HL-60/S4 (cell line): ENCODE measurements at regions not wholly inside any gene's neighbourhood (a gene's known extent, or its start where the extent isn't known, plus 50 kb on each side); places are given as distances from the start of the nearest gene placed in this dataset.

ENCODE experiments used
- in situ Hi-C: fragments of 300-500 bp; cut with MboI; formaldehyde crosslinking; loops from 2 replicates; pipeline ENCODE4 v1.14.3; 2022; ENCODE audit warnings: low sequenced_read_pairs

DNA sequence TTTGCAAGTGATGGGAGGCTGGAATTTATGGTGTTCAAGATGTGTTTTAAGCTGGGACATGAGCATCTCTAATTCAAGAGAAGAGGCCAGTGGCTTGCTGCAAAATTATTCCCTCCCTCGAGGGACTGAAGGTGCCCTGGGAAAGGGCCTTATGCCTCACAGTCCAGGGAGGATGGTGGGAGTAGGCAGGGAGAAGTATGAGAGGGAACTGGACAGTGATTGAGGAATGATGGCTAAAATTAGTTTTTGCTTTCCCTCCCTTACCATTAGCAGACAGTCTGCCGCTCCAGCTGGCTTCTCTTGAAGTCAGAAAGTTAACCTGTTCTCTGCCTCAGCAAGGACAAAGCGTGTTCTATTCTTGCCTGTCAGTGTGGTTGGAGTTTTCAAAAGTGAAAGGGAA lies 139.8 kb upstream of the SEMA6D start:
- in situ Hi-C loops, result no loop called here

DNA sequence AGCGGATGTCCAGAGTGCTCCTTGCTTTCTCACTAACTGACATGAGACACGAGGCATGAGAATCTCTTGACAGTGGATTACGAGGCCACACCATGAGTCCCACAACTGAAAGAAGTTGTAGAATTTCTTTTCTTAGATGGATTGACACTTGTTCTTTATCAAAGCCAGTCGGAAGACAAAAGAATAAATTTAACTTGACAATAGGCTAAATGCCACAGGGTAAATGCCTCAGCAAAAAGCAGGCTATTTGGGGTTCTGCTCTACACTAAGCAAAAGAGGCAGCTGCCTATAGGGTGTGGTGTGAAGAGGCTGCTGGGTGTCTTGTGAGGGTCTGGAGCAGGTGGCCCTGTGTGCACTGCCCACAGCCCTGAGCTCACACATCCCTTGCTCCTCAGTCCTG lies 135.1 kb upstream of the SEMA6D start:
- in situ Hi-C loops, result no loop called here

DNA sequence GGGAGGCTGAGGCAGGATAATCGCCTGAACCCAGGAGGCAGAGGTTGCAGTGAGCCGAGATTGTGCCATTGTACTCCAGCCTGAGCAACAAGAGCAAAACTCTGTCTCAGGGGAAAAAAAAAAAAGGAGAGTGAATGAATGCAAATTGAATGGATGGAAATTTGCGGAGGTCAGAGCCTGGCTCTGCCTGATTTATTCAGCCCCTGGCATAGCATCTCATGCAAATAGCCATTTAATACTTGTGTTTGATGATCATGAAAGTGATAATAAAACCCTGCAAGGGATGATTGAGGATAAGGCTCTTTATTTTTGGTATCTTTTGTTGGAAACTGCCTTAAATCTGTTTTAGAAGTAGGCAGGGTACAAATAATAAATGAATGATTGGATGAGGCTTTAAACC lies 133.0 kb upstream of the SEMA6D start:
- in situ Hi-C loops, result no loop called here

DNA sequence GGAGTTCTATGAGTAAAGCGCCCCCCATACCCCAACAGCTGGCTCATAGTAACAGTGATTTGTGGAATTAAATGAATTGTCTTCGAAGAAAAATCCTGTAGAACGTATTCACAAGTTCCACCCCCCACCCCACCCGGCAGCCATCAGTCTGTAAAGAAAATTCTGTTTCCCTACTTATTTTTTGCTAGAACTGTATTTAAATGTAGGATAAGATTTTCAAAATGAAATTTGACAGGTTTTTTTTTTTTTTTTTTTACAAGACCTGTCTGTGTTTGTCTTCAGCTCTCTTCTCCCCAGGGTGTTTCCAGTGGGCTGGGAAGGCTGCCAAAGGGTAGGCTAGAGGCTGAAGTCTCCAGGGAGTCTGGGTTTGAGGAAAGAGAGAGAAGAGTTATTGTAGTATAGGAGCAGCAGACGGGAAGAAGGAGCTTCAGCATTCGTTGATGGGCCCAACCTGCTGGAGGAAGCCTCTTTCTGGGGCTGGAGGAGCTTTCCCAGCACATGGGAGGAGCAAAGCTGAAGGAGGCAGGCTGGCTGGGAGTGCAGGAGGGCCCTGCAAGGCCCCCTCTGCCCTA lies 130.6 kb upstream of the SEMA6D start:
- in situ Hi-C loops, result no loop called here

DNA sequence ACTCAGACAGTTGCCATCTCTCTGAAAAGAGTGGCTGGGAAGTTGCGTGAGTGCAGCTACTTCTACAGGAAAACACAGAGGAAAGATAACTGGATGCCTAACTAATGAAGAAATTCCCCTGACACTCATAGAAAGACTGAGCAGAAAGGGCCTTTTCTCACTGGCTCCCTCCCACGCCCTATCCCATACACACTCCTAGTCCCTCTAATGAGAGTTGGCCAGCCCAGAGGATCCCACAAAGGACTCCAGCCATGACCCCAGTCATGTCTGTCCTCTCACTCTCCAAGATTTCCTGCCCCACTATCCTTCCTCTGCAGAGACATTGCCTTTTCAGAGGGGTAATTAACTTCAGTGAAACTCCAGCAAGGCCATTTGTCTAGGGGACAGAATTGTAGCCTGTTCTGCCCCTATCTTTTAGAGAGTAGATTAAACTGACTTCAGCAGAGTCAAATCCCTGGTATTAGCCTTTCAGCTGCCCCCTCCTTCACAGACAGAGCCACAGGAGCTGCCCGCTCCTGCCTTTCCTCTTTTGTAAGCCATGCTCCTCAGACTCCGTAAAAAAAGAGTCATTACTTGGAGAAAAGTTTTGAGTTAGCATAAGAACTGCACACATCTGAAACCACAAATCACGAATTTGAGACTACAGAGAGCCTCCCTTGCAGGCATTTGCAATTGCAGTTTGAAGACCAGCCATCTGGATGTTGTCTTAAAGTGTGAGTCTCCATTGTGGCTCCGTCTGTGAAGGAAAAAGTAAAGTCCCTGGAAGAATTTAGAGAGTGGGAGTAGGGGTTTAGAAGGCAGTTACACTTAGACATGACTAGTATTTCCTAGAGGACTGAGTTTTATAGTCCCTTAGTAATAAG lies 129.1 kb upstream of the SEMA6D start:
- in situ Hi-C loops, result no loop called here

DNA sequence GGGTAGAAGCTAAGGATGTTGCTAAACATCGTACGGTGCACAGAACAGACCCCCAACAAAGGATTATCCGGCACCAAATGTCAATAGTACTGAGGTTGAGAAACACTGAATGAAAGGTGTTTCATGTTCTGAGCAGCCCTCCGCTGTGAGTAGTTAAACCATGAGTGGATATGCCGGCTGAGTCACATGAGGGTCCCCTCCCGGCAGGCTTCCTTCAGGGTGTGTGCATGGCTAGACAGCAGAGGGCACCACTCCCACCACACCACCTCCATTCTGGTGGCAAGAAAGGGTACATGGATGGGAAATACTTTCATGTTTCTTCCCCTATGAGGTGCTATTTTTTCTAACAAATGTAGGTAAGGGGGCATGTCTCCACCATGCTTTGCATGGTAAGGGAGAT lies 128.3 kb upstream of the SEMA6D start:
- in situ Hi-C loops, result no loop called here

DNA sequence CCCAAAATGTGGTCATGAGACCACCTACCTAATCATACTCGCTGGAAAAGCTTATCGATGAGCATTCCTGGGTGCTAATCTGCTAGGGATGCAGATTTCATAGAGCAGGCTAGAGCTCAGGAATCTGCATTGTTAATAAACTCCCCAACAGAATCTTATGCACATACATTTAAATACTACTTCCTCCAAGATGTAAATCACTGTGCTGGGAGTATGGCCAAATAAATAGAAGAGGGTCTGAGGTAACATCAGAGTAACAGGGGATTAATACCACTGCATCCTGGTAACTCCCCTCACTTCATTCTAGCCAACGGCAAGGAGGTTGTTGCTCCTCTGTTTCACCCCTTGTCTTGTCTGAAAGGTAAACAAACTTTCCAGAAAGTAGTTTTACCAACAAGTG lies 118.3 kb upstream of the SEMA6D start:
- in situ Hi-C loops, result no loop called here

DNA sequence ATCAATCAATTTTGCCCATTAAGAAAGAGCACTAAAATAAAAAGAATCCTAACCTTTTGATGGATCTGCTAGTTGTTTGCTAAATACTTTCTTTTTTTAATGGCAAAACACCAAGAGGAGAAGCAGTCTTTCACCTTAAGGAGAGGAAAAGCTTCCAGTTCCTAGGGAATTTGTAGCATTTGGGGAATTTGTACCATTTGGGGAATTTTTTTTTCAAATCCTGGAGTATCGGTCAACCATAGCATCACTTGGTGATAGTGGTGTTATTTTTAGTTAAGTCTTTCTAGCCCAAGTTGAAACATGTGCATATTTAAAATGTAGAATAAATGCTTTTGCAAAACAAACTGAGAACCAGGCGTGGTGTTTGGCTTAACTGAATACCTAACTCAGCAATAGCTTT lies 117.5 kb upstream of the SEMA6D start:
- in situ Hi-C loops, result no loop called here

DNA sequence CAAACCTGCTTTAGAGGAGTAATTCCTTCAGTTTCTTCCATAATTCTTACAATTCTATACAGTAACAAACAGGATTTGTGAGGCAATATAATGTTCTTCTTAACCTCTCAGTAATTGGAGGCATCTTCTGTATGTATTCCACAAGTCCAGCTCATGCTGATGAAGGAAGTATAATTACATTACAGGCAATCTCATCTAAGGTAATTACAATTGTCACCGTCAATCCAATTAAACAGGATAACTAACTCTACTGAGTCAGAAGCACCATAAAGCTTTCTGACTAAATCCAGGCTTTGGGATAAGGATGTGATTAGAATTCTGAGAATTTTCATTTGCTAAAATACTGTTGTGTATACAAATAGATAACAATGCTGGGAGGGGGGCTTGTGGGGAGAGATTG lies 115.2 kb upstream of the SEMA6D start:
- in situ Hi-C loops, result no loop called here

DNA sequence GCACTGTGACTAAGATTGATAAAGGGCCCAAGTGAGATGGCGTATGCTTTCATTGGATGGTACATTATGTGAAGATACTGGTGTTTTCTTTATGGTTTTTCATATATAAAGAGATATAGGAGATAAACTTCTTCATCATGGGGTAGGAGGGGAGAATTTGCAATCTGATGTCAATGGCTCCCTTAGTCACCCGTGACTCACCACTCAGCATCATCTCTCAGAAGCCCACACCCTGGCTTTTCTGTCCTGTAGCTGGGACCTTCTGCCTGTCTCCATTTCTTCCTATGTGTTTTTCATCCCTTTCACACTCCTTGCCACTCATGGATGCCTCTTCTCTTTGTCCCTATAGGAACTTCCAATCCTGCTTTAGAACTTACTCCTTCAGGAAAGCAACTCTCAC lies 114.3 kb upstream of the SEMA6D start:
- in situ Hi-C loops, result no loop called here

DNA sequence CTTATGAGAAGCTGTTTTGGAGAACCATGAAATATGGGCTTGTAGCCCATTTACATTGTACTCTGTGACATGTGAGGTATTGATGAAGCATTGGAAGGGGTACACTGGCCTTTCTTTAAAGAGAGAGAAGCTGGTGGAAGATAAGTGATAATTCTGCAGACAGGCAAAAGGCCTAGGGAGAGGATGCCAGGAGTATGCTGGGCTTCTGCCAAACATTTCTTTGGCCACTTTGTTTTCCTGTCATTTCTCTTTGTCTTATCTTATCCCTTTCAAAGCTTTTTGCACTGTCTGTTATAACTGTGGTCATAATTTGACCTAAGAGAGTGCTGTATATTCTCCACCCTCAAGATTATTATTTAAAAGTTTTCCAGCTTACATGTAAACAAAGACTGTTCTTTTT lies 109.6 kb upstream of the SEMA6D start:
- in situ Hi-C loops, result no loop called here

DNA sequence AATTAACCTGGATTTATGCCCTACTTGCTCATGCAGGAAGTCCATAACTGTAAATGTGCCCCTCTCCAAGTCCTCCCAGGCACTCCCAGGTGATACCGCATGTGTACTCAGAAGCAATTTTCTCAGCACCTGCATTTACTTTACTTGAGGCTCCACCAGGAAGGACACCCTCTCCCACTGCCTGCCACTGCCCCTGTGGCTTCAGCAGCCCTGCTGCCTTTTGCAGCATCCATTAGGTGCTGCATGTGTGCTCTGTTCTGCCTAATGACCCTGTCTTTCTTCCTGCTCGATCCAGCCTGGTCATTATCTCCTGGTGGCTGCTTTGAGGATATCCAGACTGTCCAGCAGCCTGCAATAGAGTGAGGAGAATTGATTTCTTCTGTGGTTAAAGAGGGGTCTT lies 107.6 kb upstream of the SEMA6D start:
- in situ Hi-C loops, result no loop called here

DNA sequence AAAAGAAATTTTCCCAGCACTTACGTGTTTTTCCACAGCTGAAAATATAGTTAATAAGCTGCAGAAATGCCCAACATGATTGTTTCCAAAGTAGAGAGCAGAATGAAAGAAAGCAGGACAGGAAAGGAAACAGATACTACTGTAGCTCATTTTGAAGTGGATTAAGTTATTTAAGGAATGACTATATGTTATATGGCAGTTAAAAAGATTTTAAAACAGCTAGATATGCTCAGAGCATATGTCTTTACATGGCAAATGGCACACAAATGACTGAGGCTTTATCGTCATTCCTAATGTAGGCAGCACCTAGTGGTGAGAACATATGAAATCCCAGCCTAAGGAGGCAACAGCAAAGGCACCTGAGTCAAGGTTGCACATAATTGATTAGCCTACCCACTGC lies 106.6 kb upstream of the SEMA6D start:
- in situ Hi-C loops, result no loop called here

DNA sequence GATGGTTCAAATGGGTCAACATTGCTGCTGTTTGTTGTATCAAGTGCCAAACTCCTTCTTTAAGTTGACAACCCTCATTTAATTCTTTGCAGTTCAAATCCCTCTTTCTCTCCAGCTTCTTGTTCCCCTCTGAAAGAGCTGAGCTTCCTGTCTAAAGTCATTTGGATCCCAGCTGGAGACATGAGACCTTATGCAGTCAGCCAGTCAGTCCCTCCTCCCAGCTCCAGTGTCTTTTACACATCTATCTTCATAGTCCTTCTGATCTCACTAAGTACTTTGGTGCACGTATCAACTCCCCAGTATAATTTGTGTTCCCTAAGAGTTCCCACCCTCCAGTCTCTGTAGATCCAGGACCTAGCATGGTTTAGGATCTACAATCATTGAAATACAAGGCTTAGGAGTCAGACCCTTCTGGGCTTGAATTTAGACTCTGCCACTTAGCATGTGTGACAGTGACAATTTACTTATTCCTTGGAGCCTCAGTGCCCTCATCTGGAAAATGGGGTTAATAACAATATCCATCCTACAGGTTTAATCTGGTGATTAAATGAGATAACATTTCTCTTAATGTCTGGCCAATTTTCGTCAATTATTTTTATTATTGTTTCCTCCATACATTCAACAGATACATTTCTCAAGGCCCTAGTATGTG lies 102.8 kb upstream of the SEMA6D start:
- in situ Hi-C loops, result no loop called here

DNA sequence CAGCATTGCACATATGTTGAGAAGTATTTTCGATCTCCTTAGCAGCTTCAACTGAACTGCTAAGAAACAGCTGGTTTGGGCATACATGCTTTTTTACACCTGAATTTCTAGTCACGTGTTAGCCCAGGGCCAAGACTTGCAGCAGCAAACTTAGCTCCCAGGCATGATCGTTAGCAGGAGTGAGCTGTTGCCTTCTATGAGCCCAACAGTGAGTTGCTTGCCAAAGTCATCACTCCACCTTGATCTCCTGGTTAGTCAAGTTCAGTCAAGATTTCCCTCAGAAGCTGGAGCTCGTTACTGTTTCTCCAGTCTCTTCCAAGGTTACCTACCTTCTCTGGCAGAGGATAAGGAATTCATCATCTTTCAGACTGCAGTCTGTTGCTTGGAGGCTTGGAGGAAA lies 100.4 kb upstream of the SEMA6D start:
- in situ Hi-C loops, result no loop called here

DNA sequence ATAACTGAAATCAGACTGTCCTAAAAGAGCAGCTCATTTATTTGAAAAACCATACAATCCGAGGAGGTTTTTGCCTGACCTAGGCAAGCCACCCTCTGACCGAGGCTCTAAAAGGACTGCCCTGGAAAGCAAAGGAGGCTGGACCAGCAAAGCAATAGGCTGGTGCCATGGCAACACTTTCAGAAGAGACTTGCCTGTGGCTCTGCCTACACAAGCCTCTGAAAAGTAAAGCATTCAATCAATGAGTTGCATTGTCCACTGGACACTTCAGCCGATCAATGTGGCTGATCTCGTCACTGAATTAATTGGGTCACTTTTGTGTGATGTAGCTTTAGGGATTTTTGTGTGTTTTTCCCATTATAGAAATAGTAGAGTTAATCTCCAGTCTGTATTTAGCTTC lies 99.1 kb upstream of the SEMA6D start:
- in situ Hi-C loops, result no loop called here

DNA sequence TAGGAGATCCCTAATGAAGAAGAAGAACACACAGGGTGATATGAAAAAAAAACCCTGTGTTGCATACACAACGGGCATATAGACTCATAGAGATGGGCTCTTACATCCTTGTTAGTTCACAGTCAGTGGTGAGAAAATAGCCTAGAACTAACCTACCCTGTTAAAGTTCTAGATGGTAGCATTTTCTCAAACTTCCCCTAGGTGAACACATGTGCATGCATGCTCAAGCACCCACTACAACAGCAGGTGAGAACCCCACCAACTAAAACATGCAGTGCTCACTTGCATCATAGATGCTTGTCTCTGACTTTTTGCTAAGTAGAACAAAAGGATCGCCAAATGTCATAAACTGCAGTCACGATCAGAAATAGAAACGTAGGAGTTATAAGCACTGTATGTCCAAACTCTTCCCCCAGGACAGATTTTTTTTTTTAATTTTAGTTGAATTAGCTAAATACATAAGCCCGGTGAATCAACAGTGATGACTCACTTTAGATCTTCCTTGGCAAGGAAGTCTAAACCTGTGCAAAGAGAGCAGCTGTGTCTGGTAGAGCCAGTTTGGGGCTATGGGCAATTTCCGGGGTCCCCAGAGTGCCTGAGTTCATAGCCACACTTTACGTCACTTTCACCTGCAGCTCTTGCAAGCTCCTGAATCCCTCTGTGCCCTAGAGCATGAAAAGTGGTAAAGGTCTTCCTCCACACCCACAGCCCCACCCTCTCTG lies 96.2 kb upstream of the SEMA6D start:
- in situ Hi-C loops, result no loop called here

DNA sequence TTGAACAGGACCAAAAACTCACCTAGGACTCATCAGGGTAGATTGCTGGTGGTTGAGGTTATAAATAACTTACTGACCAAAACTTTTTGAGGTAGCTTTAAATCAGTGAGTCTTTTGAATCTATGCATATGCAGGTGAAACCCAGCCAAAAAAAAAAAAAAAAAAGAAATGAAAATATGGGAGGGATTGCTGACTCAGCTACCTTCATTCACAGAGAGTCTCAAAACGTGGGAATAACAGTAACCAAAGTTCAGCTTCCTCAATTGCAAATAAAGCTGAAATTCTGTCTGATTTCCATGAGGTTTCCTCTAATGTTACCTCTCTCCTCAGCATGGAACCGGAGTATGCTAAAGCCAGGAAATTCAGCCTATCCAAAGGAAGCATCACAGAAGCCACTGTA lies 95.2 kb upstream of the SEMA6D start:
- in situ Hi-C loops, result no loop called here

DNA sequence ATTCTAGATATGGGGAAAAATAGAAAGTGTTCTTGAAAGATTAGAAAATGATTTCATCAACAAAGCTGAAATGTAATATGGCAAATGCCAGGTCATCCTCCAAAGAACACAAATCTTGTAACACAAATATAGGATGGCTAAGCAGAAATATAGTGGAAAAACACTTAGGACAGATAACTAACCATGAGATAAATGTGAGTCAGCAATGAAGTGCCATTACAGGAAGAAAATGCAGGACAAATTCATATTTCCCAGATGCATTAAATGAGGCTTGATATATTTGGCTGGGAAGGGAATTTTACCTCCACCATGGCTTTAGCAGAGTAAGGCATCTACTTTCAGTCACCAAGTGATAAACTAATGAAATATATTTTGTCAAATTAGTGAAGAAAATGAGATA lies 92.8 kb upstream of the SEMA6D start:
- in situ Hi-C loops, result no loop called here

DNA sequence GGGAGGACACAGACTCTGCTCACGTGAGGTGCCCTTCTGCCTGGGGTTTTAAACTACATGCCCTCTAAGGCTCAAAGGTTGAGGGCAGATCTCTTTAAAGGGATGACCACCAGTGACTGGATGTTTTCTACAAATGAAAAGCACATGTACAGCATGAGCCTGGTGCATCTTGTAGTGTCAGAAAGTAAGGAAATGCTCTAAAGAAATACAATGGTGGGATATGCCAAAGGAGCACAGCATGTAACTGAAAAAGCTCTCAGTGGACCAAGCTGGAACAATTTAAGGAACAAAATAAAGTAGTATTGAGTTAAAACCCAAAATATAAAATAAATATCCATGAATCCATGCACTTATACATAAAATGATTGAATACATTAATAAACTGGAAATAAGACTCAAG lies 78.3 kb upstream of the SEMA6D start:
- in situ Hi-C loops, result no loop called here

DNA sequence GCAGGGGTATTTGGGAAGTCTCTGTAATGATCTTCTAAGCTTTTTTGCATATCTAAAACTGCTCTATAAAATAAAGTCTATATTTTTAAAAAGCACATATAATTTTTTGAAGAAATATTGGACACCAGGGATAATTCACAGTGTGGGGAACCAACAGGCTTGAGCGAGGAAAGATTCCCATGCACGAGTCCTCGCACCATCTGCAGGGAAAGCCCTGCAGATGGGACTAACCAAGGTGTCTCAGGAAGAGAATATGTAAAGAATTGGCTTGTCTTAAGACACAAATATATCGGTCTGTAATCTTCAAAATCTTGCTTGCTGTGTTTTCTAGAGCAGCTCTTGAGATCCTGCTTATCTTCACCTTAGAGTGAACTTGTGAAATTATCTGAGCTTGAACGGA lies 77.2 kb upstream of the SEMA6D start:
- in situ Hi-C loops, result no loop called here

DNA sequence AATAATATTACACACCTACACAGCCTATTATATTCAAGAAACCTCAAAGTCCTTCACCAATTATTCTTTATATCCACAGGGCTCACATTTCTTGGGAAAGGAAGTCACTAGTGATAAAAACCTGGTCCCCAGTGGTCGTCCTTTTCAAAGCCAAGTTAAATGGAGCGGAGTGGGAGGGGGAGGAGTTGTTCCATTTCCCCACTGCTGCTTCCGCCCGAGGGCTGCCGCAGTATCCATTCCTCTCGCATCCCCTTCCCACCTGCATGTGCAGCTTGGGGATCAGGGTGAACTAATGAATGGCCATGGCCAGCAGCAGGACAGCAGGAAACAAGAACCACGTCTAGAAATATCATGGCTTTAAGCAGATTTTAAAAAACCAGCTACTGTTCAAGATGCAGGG lies 76.4 kb upstream of the SEMA6D start:
- in situ Hi-C loops, result no loop called here
